Muscle of leg (tissue), 3 donors: ENCODE measurements at regions not wholly inside any gene's neighbourhood (a gene's known extent, or its start where the extent isn't known, plus 50 kb on each side); places are given as distances from the start of the nearest gene placed in this dataset.
"Not testable (repeated sequence)": the region's sequence is repeated elsewhere in the genome, so short reads cannot be mapped to it uniquely, and the experiment has no call there.

ENCODE experiments used
- DNase-seq: peaks from one replicate; pipeline ENCODE4 v3.0.0; 2013
- H3K27ac ChIP-seq: one replicate; pipeline ENCODE4 v1.5.1; 2013; ENCODE audit warnings: mild to moderate bottlenecking, low read length, control low read depth
- H3K27me3 ChIP-seq: one replicate; pipeline ENCODE4 v1.6.1; 2013; ENCODE audit warnings: low read length; ENCODE audit not compliant: control insufficient read depth, insufficient read depth
- H3K36me3 ChIP-seq: one replicate; pipeline ENCODE4 v1.6.1; 2013; ENCODE audit warnings: low read length; ENCODE audit not compliant: control insufficient read depth, insufficient read depth
- H3K4me1 ChIP-seq: one replicate; pipeline ENCODE4 v1.6.1; 2013; ENCODE audit warnings: low read length; ENCODE audit not compliant: control insufficient read depth, insufficient read depth
- H3K4me3 ChIP-seq: one replicate; pipeline ENCODE4 v1.5.1; 2013; ENCODE audit warnings: low read length, control low read depth
- H3K9me3 ChIP-seq: replicated peaks from 2 replicates; pipeline ENCODE4 v1.6.1; 2013; ENCODE audit warnings: low read depth, low read length; ENCODE audit not compliant: control insufficient read depth
- WGBS: methylation state at CpG from one replicate; pipeline ENCODE4 v1.1.5; 2013; ENCODE audit warnings: missing lambda C conversion rate; ENCODE audit not compliant: insufficient coverage; 5-methylcytosine and 5-hydroxymethylcytosine counted together

GRCh38 chr6:1470040-1470439 lies 80.7 kb downstream of the FOXF2 start:
- H3K27ac ChIP-seq = no peak overlapping the region
- no peaks in the 10 kb centered on the region for H3K4me1 ChIP-seq
- H3K36me3 ChIP-seq = no peaks in the 10 kb centered on the region
- H3K4me3 ChIP-seq = no peak overlapping the region
- H3K27me3 ChIP-seq = peaks cover 7% of the 10 kb centered on the region
- no peaks in the 10 kb centered on the region for H3K9me3 ChIP-seq
- no CpG with 5 or more reads among the region's 3 CpGs for WGBS
- no peak for DNase-seq

GRCh38 chr6:1472643-1473042 lies 83.3 kb downstream of the FOXF2 start:
- DNase-seq = no peak
- no peaks in the 10 kb centered on the region for H3K4me1 ChIP-seq
- H3K4me3 ChIP-seq = no peak overlapping the region
- H3K27ac ChIP-seq = no peak overlapping the region
- H3K27me3 ChIP-seq = peaks cover 10% of the 10 kb centered on the region
- H3K36me3 ChIP-seq = no peaks in the 10 kb centered on the region
- H3K9me3 ChIP-seq = no peaks in the 10 kb centered on the region

- Histone ChIP-seq H3K9me3 (no peaks in the 10 kb centered on the region), H3K27me3 (peaks cover 10% of the 10 kb centered on the region), H3K4me1 (no peaks in the 10 kb centered on the region), H3K4me3 (no peak overlapping the region), H3K36me3 (no peaks in the 10 kb centered on the region), H3K27ac (no peak overlapping the region)
- 50% methylated on average over 6 of the region's 8 CpGs for WGBS
- no peak for DNase-seq
Measured at GRCh38 chr6:1473166-1473565, 83.8 kb downstream of the FOXF2 start.

GRCh38 chr6:1473598-1473997 lies 84.2 kb downstream of the FOXF2 start:
- Histone ChIP-seq H3K9me3 (no peaks in the 10 kb centered on the region), H3K4me1 (no peaks in the 10 kb centered on the region), H3K36me3 (no peaks in the 10 kb centered on the region), H3K4me3 (no peak overlapping the region), H3K27ac (no peak overlapping the region), H3K27me3 (peaks cover 10% of the 10 kb centered on the region)
- DNase-seq = no peak
- no CpG with 5 or more reads among the region's 1 CpG for WGBS

- H3K9me3 ChIP-seq = no peaks in the 10 kb centered on the region
- no peak for DNase-seq
- H3K27ac ChIP-seq = no peak overlapping the region
- no peak overlapping the region for H3K4me3 ChIP-seq
- H3K36me3 ChIP-seq = no peaks in the 10 kb centered on the region
- WGBS = no CpG with 5 or more reads among the region's 4 CpGs
- H3K4me1 ChIP-seq = no peaks in the 10 kb centered on the region
- peaks cover 10% of the 10 kb centered on the region for H3K27me3 ChIP-seq
Measured at GRCh38 chr6:1474205-1474604, 84.8 kb downstream of the FOXF2 start.

GRCh38 chr6:1475174-1475573 lies 85.8 kb downstream of the FOXF2 start:
- DNase-seq = no peak
- H3K27ac ChIP-seq = no peak overlapping the region
- H3K4me1 ChIP-seq = no peaks in the 10 kb centered on the region
- H3K9me3 ChIP-seq = no peaks in the 10 kb centered on the region
- peaks cover 12% of the 10 kb centered on the region for H3K27me3 ChIP-seq
- WGBS = no CpG with 5 or more reads among the region's 1 CpG
- no peaks in the 10 kb centered on the region for H3K36me3 ChIP-seq
- no peak overlapping the region for H3K4me3 ChIP-seq

- 78% methylated on average over 3 of the region's 11 CpGs for WGBS
- Histone ChIP-seq H3K27ac (no peak overlapping the region), H3K4me1 (no peaks in the 10 kb centered on the region), H3K36me3 (no peaks in the 10 kb centered on the region), H3K9me3 (no peaks in the 10 kb centered on the region), H3K27me3 (peaks cover 7% of the 10 kb centered on the region), H3K4me3 (no peak overlapping the region)
- DNase-seq = peak; percentile 63
Measured at GRCh38 chr6:1477432-1478090, 88.2 kb downstream of the FOXF2 start.

GRCh38 chr6:1478163-1478826 lies 88.9 kb downstream of the FOXF2 start:
- not testable (repeated sequence) for H3K4me1 ChIP-seq, H3K27me3 ChIP-seq, H3K27ac ChIP-seq, H3K36me3 ChIP-seq, H3K9me3 ChIP-seq, DNase-seq, H3K4me3 ChIP-seq
- 94% methylated on average over 3 of the region's 4 CpGs for WGBS

- DNase-seq = peak; percentile 49
- H3K4me3 ChIP-seq = no peak overlapping the region
- H3K9me3 ChIP-seq = no peaks in the 10 kb centered on the region
- WGBS = no CpG with 5 or more reads among the region's 2 CpGs
- no peaks in the 10 kb centered on the region for H3K36me3 ChIP-seq
- H3K27ac ChIP-seq = no peak overlapping the region
- peaks cover 4% of the 10 kb centered on the region for H3K27me3 ChIP-seq
- no peaks in the 10 kb centered on the region for H3K4me1 ChIP-seq
Measured at GRCh38 chr6:1479095-1479494, 89.7 kb downstream of the FOXF2 start.

GRCh38 chr6:1479601-1480221 lies 90.3 kb downstream of the FOXF2 start:
- Histone ChIP-seq H3K9me3 (no peaks in the 10 kb centered on the region), H3K27ac (no peak overlapping the region), H3K4me3 (no peak overlapping the region), H3K27me3 (peaks cover 4% of the 10 kb centered on the region), H3K4me1 (no peaks in the 10 kb centered on the region), H3K36me3 (no peaks in the 10 kb centered on the region)
- DNase-seq = no peak
- WGBS = 80% methylated on average over 1 of the region's 3 CpGs
